B cell (primary cell): ENCODE measurements at regions not wholly inside any gene's neighbourhood (a gene's known extent, or its start where the extent isn't known, plus 50 kb on each side); places are given as distances from the start of the nearest gene placed in this dataset.

Experiments
- ATAC-seq: fragments of 200-7000 bp; cut with Tn5 transposase; one replicate; pipeline ENCODE4 v1.10.0; 2021; ENCODE audit warnings: low read depth, mild to moderate bottlenecking, moderate number of reproducible peaks, moderate library complexity
- CTCF ChIA-PET: fragments of 350-600 bp; sonication (Branson Sonifier 250); formaldehyde crosslinking; loops from one replicate; lab custom pipeline; 2021; ENCODE audit warnings: antibody characterized with exemption, inconsistent platforms; lab: Charles Lee
- POLR2A ChIA-PET: fragments of 350-600 bp; sonication (Branson Sonifier 250); formaldehyde crosslinking; loops from one replicate; lab custom pipeline; 2021; ENCODE audit warnings: antibody characterized with exemption; lab: Charles Lee
- DNase-seq: peaks from one replicate; pipeline ENCODE4 v3.0.0; 2013
- H2AFZ ChIP-seq: 2 replicates; pipeline ENCODE4 v1.6.1; 2012; ENCODE audit warnings: mild to moderate bottlenecking, low read depth, low read length; ENCODE audit not compliant: insufficient read depth, poor library complexity, severe bottlenecking
- H3K27ac ChIP-seq, 2 donors: 1 replicate in 1 of 2; 2 replicates in 1 of 2; pipeline ENCODE4 v1.5.1; 2012 to 2013; ENCODE audit warnings: low read length in 2 of 2, mild to moderate bottlenecking in 2 of 2, moderate library complexity in 1 of 2
- H3K27me3 ChIP-seq, 4 experiments: fragments of 200-600 bp in 1 of 4; sonication (generic) in 1 of 4; replicated peaks in 1 of 4; 1 replicate in 2 of 4; 2 replicates in 2 of 4; pipeline versions ENCODE4 v1.6.1 to v1.7.0; 2013 to 2016; ENCODE audit warnings: low read length in 3 of 4, mild to moderate bottlenecking in 2 of 4, mixed read lengths in 1 of 4, moderate library complexity in 1 of 4; ENCODE audit not compliant: insufficient read depth in 4 of 4, control insufficient read depth in 3 of 4; ENCODE audit errors: control extremely low read depth in 1 of 4
- H3K36me3 ChIP-seq, 2 experiments: replicated peaks in 1 of 2; 1 replicate in 1 of 2; 2 replicates in 1 of 2; pipeline versions ENCODE4 v1.6.1 to v1.7.1; 2013; ENCODE audit warnings: low read length in 1 of 2; ENCODE audit not compliant: insufficient read depth in 2 of 2, control insufficient read depth in 1 of 2; ENCODE audit errors: control extremely low read depth in 1 of 2, extremely low read depth in 1 of 2
- H3K4me1 ChIP-seq, 2 donors: fragments of 200-600 bp in 1 of 2; sonication (generic) in 1 of 2; 1 replicate in 1 of 2; 2 replicates in 1 of 2; pipeline versions ENCODE4 v1.5.1 to v1.6.1; 2013 to 2017; ENCODE audit warnings: low read length in 2 of 2; ENCODE audit not compliant: control insufficient read depth in 2 of 2, insufficient read depth in 2 of 2
- H3K4me2 ChIP-seq: replicated peaks from 2 replicates; pipeline ENCODE3; 2012; ENCODE audit warnings: mild to moderate bottlenecking, low read depth, low read length; ENCODE audit not compliant: poor library complexity, severe bottlenecking
- H3K4me3 ChIP-seq, 5 experiments: fragments of 200-600 bp in 1 of 5; sonication (generic) in 1 of 5; 1 replicate in 3 of 5; 2 replicates in 2 of 5; pipeline versions ENCODE4 v1.5.1 to v1.7.0; 2011 to 2016; ENCODE audit warnings: low read length in 4 of 5, mild to moderate bottlenecking in 4 of 5, low read depth in 2 of 5, control low read depth in 1 of 5, moderate library complexity in 1 of 5; ENCODE audit not compliant: insufficient read depth in 1 of 5; ENCODE audit errors: control extremely low read depth in 1 of 5, extremely low read depth in 1 of 5
- H3K79me2 ChIP-seq: fragments of 200-600 bp; sonication (generic); one replicate; pipeline ENCODE4 v1.6.0; 2016; ENCODE audit warnings: low read length; ENCODE audit not compliant: control insufficient read depth, insufficient read depth
- H3K9ac ChIP-seq: fragments of 200-600 bp; sonication (generic); 2 replicates; pipeline ENCODE4 v1.6.1; 2017; ENCODE audit warnings: mild to moderate bottlenecking, low read length, moderate library complexity
- H3K9me3 ChIP-seq, 3 donors: one replicate each; pipeline versions ENCODE4 v1.6.1 to v1.7.1; 2013; ENCODE audit warnings: low read length in 2 of 3; ENCODE audit not compliant: control insufficient read depth in 2 of 3, insufficient read depth in 1 of 3; ENCODE audit errors: control extremely low read depth in 1 of 3
- H4K20me1 ChIP-seq: 2 replicates; pipeline ENCODE4 v1.6.0; 2012; ENCODE audit warnings: mild to moderate bottlenecking, low read length; ENCODE audit not compliant: insufficient read depth, control insufficient read depth, poor library complexity, severe bottlenecking
- H3K27ac Mint-ChIP-seq: one replicate; pipeline ENCODE4 v1.8.0; 2021; ENCODE audit warnings: mixed read lengths
- H3K27me3 Mint-ChIP-seq: one replicate; pipeline ENCODE4 v1.8.0; 2021; ENCODE audit warnings: mixed read lengths
- H3K4me1 Mint-ChIP-seq: one replicate; pipeline ENCODE4 v1.8.0; 2021; ENCODE audit warnings: mixed read lengths
- H3K4me3 Mint-ChIP-seq: one replicate; pipeline ENCODE4 v1.8.0; 2021; ENCODE audit warnings: mixed read lengths
- H3K9me3 Mint-ChIP-seq: one replicate; pipeline ENCODE4 v1.8.0; 2022; ENCODE audit warnings: mixed read lengths; ENCODE audit not compliant: insufficient read depth
- CTCF ChIP-seq: fragments of 200-600 bp; IDR thresholded peaks from one replicate; pipeline ENCODE4 v1.8.0; 2022; ENCODE audit warnings: antibody characterized with exemption, mild to moderate bottlenecking
- EZH2 ChIP-seq: IDR thresholded peaks from 2 replicates; pipeline ENCODE4 v1.6.1; 2012; ENCODE audit warnings: borderline replicate concordance, low read depth, mild to moderate bottlenecking, moderate library complexity, low read length; ENCODE audit not compliant: insufficient read depth, poor library complexity, severe bottlenecking
- WGBS: methylation state at CpG from one replicate; pipeline ENCODE4 v1.1.5; 2013; ENCODE audit warnings: missing lambda C conversion rate; ENCODE audit not compliant: insufficient coverage; 5-methylcytosine and 5-hydroxymethylcytosine counted together
- intact Hi-C: fragments of 100-400 bp; cut with micrococcal nuclease; formaldehyde crosslinking; loops from one replicate; pipeline ENCODE4 v1.10.0; 2022

DNA sequence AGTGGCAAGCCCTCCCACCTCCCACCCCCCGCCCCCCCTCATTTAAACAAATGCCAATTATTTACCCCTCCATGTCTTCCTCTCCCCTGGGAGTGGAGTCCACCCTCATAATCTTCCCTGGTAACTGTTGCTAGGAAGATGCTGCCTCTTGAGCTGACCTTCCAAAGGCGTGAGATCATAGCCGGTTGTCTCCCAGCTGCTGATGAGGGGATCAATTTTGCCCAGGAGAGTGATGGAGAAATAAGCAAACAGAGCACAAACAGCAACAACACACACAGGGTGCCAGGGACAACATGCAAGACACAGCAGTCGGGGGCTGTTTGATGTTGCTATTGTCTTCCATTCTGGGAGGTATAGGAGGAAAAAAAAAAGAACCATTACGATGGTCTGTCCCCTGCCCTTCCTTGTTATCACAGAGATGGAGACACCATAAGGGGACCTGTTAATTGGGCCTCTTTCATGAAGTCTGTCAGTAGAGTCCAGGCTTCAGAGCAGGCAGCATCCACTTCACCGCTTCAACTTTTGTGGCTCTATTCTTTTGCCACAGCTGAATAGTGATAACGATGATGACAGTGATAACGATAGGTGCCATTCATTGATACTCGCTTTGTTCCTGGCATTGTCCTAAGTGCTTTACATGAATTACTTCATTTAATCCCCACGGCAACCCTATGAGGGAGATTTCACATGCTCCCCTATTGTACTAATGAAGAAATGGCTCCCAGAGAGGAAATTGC is 76.9 kb upstream of the RGMA start:
- no peak for TF ChIP-seq EZH2
- TF ChIP-seq CTCF: no peak
- H3K9me3 ChIP-seq: no peaks in the 10 kb centered on the region
- WGBS: 78% methylated on average over 5 of the region's 10 CpGs
- no peaks in the 10 kb centered on the region for H3K4me1 ChIP-seq
- H3K4me2 ChIP-seq: no peak overlapping the region
- intact Hi-C loops: no loop called here
- no peaks in the 10 kb centered on the region for H3K36me3 ChIP-seq
- no peaks in the 10 kb centered on the region for H3K9me3 Mint-ChIP-seq
- ChIA-PET POLR2A (no interaction called here), CTCF (no interaction called here)
- H3K4me3 Mint-ChIP-seq: no peak overlapping the region
- H3K79me2 ChIP-seq: no peaks in the 10 kb centered on the region
- ATAC-seq (no peak), DNase-seq (no peak)
- H4K20me1 ChIP-seq: no peaks in the 10 kb centered on the region
- H2AFZ ChIP-seq: no peak overlapping the region
- no peak overlapping the region for H3K27ac Mint-ChIP-seq
- H3K27me3 ChIP-seq: peaks cover 0 to 3% (median 0%) of the 10 kb centered on the region in 4 experiments
- H3K4me1 Mint-ChIP-seq: no peaks in the 10 kb centered on the region
- peaks cover 17% of the 10 kb centered on the region for H3K27me3 Mint-ChIP-seq
- no peak overlapping the region for H3K9ac ChIP-seq
- H3K4me3 ChIP-seq: no peak overlapping the region
- H3K27ac ChIP-seq: no peak overlapping the region

- H3K79me2 ChIP-seq: no peaks in the 10 kb centered on the region
- no peaks in the 10 kb centered on the region for H3K9me3 Mint-ChIP-seq
- ATAC-seq (no peak), DNase-seq (no peak)
- CTCF ChIA-PET: no interaction called here
- H2AFZ ChIP-seq: no peak overlapping the region
- H3K27ac Mint-ChIP-seq: no peak overlapping the region
- no peak overlapping the region for H3K4me2 ChIP-seq
- no peaks in the 10 kb centered on the region for H4K20me1 ChIP-seq
- H3K4me1 Mint-ChIP-seq: no peaks in the 10 kb centered on the region
- H3K4me1 ChIP-seq: no peaks in the 10 kb centered on the region
- no peak overlapping the region for H3K4me3 Mint-ChIP-seq
- no peak overlapping the region for H3K27ac ChIP-seq
- intact Hi-C loops: no loop called here
- no peak overlapping the region for H3K4me3 ChIP-seq
- TF ChIP-seq CTCF (no peak), EZH2 (no peak)
- peaks cover 0 to 3% (median 0%) of the 10 kb centered on the region in 3 donors for H3K9me3 ChIP-seq
- H3K9ac ChIP-seq: no peak overlapping the region
- 50% methylated on average over 2 of the region's 5 CpGs for WGBS
- H3K27me3 ChIP-seq: peaks cover 0 to 3% (median 0%) of the 10 kb centered on the region in 4 experiments
- peaks cover 8% of the 10 kb centered on the region for H3K27me3 Mint-ChIP-seq
- H3K36me3 ChIP-seq: no peaks in the 10 kb centered on the region
- POLR2A ChIA-PET: no interaction called here
Measured at GRCh38 chr15:93164409-93164808, 75.4 kb upstream of the RGMA start.
